ENCODE measurements at regions not wholly inside any gene's neighbourhood (a gene's known extent, or its start where the extent isn't known, plus 50 kb on each side); places are given as distances from the start of the nearest gene placed in this dataset.
A peak's percentile ranks its signal among the peaks of the same experiment; 100 is the strongest.

DNA sequence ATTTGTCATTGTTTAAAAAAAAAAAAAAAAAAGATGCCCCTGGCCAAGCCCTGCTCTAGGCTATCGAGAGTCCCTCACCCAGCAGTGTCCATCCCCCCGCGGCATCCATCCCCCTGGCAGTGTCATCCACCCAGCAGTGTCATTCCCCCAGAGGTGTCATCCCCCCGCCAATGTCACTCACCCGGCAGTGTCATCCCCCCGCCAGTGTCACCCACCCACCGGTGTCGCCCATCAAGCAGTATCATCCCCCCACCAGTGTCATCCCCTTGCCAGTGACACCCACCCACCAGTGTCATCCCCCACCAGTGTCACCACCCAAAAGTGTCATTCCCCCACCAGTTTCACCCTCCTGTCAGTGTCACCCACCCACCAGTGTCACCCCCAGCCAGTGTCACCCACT, 99.3 kb upstream of the PRR20G start:
- no peak overlapping the region for H3K18ac ChIP-seq (ENCODE audit: low read length)
- no peak overlapping the region for H3K23ac ChIP-seq (ENCODE audit: low read depth, low read length, poor library complexity)
- H4K8ac ChIP-seq (ENCODE audit: low read depth, low read length) = no peak overlapping the region
- H3K27ac ChIP-seq (replicated peaks; ENCODE audit: low read length) = no peak overlapping the region
- peaks cover 0 to 10% of the 10 kb centered on the region in 2 donors for H3K9me3 ChIP-seq (replicated peaks in 1 of 2; ENCODE audit: control insufficient read depth in 2 of 2, insufficient read depth in 1 of 2, low read depth in 1 of 2, low read length in 2 of 2)
- no peak overlapping the region for H2AFZ ChIP-seq (ENCODE audit: low read length)
- peak overlapping the region; percentile 51 for H3K9ac ChIP-seq (ENCODE audit: low read depth, low read length, poor library complexity)
- H3K14ac ChIP-seq (ENCODE audit: low read length) = peak overlapping the region; percentile 74
- H4K91ac ChIP-seq (ENCODE audit: low read depth, low read length, poor library complexity) = no peak overlapping the region
- peak overlapping the region; percentile 72 for H2BK15ac ChIP-seq (ENCODE audit: low read length)
- no peaks in the 10 kb centered on the region for H3K36me3 ChIP-seq (replicated peaks in 1 of 2; ENCODE audit: control insufficient read depth in 2 of 2, insufficient read depth in 2 of 2, low read length in 2 of 2)
- no CpG with 5 or more reads among the region's 8 CpGs for WGBS, 2 donors (ENCODE audit: extremely low coverage in 2 of 2, insufficient read length in 2 of 2, insufficient replicate concordance in 1 of 2)
- H3K27me3 ChIP-seq (ENCODE audit: control insufficient read depth in 3 of 3, insufficient read depth in 3 of 3, low read depth in 1 of 3, low read length in 3 of 3) = no peaks in the 10 kb centered on the region
- DNase-seq (ENCODE audit: low spot score) = no peak
- H3K4me3 ChIP-seq (ENCODE audit: low read length in 2 of 2) = peak overlapping the region in 1 of 2 donors; percentile 29
- H3K4me2 ChIP-seq (ENCODE audit: insufficient read depth, low read length, poor library complexity, severe bottlenecking) = no peak overlapping the region
- H2AK5ac ChIP-seq (ENCODE audit: low read depth, low read length) = peak overlapping the region; percentile 78
- no peak overlapping the region for H2BK120ac ChIP-seq (ENCODE audit: low read depth, low read length)
- H2BK5ac ChIP-seq (ENCODE audit: low read length) = no peak overlapping the region
- H3K4ac ChIP-seq (ENCODE audit: low read length) = no peak overlapping the region
- H3K4me1 ChIP-seq (ENCODE audit: control insufficient read depth in 2 of 2, insufficient read depth in 1 of 2, low read depth in 1 of 2, low read length in 2 of 2) = peaks cover 8 to 12% of the 10 kb centered on the region in 2 donors
- no peaks in the 10 kb centered on the region for H3K79me1 ChIP-seq (ENCODE audit: low read depth, low read length)
- peak overlapping the region; percentile 31 for H2BK12ac ChIP-seq (ENCODE audit: low read length)

DNA sequence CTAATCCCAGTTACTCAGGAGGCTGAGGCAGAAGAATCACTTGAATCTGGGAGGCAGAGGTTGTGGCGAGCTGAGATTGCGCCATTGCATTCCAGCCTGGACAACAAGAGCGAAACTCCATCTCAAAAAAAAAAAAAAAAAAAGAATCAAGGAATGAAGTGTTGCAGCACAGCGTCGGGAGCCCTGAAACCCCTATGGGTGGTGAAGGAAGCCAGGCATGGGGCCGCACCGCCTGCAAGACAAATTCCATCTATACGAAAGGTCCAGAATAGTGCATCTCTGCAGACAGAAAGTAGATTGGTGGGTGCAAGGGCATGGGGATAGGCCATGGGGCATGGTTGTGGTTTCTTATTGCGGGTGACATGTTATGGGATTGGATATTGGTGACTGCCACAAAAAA, 98.6 kb upstream of the PRR20G start:
- H2AK5ac ChIP-seq (ENCODE audit: low read depth, low read length) = no peak overlapping the region
- H2BK5ac ChIP-seq (ENCODE audit: low read length) = no peak overlapping the region
- no peak overlapping the region for H4K91ac ChIP-seq (ENCODE audit: low read depth, low read length, poor library complexity)
- no peak overlapping the region for H3K4me2 ChIP-seq (ENCODE audit: insufficient read depth, low read length, poor library complexity, severe bottlenecking)
- no peak overlapping the region for H2BK120ac ChIP-seq (ENCODE audit: low read depth, low read length)
- no peak overlapping the region for H3K14ac ChIP-seq (ENCODE audit: low read length)
- no peak overlapping the region for H3K4ac ChIP-seq (ENCODE audit: low read length)
- no peak overlapping the region for H4K8ac ChIP-seq (ENCODE audit: low read depth, low read length)
- peaks cover 2 to 16% of the 10 kb centered on the region in 2 donors for H3K9me3 ChIP-seq (replicated peaks in 1 of 2; ENCODE audit: control insufficient read depth in 2 of 2, insufficient read depth in 1 of 2, low read depth in 1 of 2, low read length in 2 of 2)
- no peak overlapping the region for H2BK15ac ChIP-seq (ENCODE audit: low read length)
- H3K27ac ChIP-seq (replicated peaks; ENCODE audit: low read length) = no peak overlapping the region
- no CpG with 5 or more reads among the region's 9 CpGs for WGBS, 2 donors (ENCODE audit: extremely low coverage in 2 of 2, insufficient read length in 2 of 2, insufficient replicate concordance in 1 of 2)
- H3K9ac ChIP-seq (ENCODE audit: low read depth, low read length, poor library complexity) = no peak overlapping the region
- no peak overlapping the region for H2AFZ ChIP-seq (ENCODE audit: low read length)
- H2BK12ac ChIP-seq (ENCODE audit: low read length) = no peak overlapping the region
- H3K4me3 ChIP-seq (ENCODE audit: low read length in 2 of 2) = no peak overlapping the region
- H3K79me1 ChIP-seq (ENCODE audit: low read depth, low read length) = no peaks in the 10 kb centered on the region
- peaks cover 3 to 12% of the 10 kb centered on the region in 2 donors for H3K4me1 ChIP-seq (ENCODE audit: control insufficient read depth in 2 of 2, insufficient read depth in 1 of 2, low read depth in 1 of 2, low read length in 2 of 2)
- no peak for DNase-seq (ENCODE audit: low spot score)
- no peaks in the 10 kb centered on the region for H3K36me3 ChIP-seq (replicated peaks in 1 of 2; ENCODE audit: control insufficient read depth in 2 of 2, insufficient read depth in 2 of 2, low read length in 2 of 2)
- H3K27me3 ChIP-seq (ENCODE audit: control insufficient read depth in 3 of 3, insufficient read depth in 3 of 3, low read depth in 1 of 3, low read length in 3 of 3) = no peaks in the 10 kb centered on the region
- H3K23ac ChIP-seq (ENCODE audit: low read depth, low read length, poor library complexity) = no peak overlapping the region
- H3K18ac ChIP-seq (ENCODE audit: low read length) = no peak overlapping the region

GRCh38 chr3:127385540-127385870, 97.7 kb upstream of the PRR20G start:
- Histone ChIP-seq H3K36me3 (replicated peaks in 1 of 2; ENCODE audit: control insufficient read depth in 2 of 2, insufficient read depth in 2 of 2, low read length in 2 of 2) (no peaks in the 10 kb centered on the region), H2BK5ac (ENCODE audit: low read length) (no peak overlapping the region), H3K4ac (ENCODE audit: low read length) (no peak overlapping the region), H2BK15ac (ENCODE audit: low read length) (no peak overlapping the region), H3K9ac (ENCODE audit: low read depth, low read length, poor library complexity) (no peak overlapping the region), H3K4me2 (ENCODE audit: insufficient read depth, low read length, poor library complexity, severe bottlenecking) (no peak overlapping the region), H4K91ac (ENCODE audit: low read depth, low read length, poor library complexity) (no peak overlapping the region), H3K23ac (ENCODE audit: low read depth, low read length, poor library complexity) (no peak overlapping the region), H3K27me3 (ENCODE audit: control insufficient read depth in 3 of 3, insufficient read depth in 3 of 3, low read depth in 1 of 3, low read length in 3 of 3) (no peaks in the 10 kb centered on the region), H3K9me3 (replicated peaks in 1 of 2; ENCODE audit: control insufficient read depth in 2 of 2, insufficient read depth in 1 of 2, low read depth in 1 of 2, low read length in 2 of 2) (peaks cover 2 to 18% of the 10 kb centered on the region in 2 donors), H2AK5ac (ENCODE audit: low read depth, low read length) (no peak overlapping the region), H3K4me3 (ENCODE audit: low read length in 2 of 2) (no peak overlapping the region), H2BK12ac (ENCODE audit: low read length) (no peak overlapping the region), H3K27ac (replicated peaks; ENCODE audit: low read length) (no peak overlapping the region), H4K8ac (ENCODE audit: low read depth, low read length) (no peak overlapping the region), H3K4me1 (ENCODE audit: control insufficient read depth in 2 of 2, insufficient read depth in 1 of 2, low read depth in 1 of 2, low read length in 2 of 2) (peaks cover 3 to 12% of the 10 kb centered on the region in 2 donors), H2AFZ (ENCODE audit: low read length) (peak overlapping the region; percentile 60), H2BK120ac (ENCODE audit: low read depth, low read length) (no peak overlapping the region), H3K18ac (ENCODE audit: low read length) (no peak overlapping the region), H3K79me1 (ENCODE audit: low read depth, low read length) (no peaks in the 10 kb centered on the region), H3K14ac (ENCODE audit: low read length) (no peak overlapping the region)
- WGBS, 2 donors (ENCODE audit: extremely low coverage in 2 of 2, insufficient read length in 2 of 2, insufficient replicate concordance in 1 of 2) = no CpG with 5 or more reads among the region's 5 CpGs
- no peak for DNase-seq (ENCODE audit: low spot score)

DNA sequence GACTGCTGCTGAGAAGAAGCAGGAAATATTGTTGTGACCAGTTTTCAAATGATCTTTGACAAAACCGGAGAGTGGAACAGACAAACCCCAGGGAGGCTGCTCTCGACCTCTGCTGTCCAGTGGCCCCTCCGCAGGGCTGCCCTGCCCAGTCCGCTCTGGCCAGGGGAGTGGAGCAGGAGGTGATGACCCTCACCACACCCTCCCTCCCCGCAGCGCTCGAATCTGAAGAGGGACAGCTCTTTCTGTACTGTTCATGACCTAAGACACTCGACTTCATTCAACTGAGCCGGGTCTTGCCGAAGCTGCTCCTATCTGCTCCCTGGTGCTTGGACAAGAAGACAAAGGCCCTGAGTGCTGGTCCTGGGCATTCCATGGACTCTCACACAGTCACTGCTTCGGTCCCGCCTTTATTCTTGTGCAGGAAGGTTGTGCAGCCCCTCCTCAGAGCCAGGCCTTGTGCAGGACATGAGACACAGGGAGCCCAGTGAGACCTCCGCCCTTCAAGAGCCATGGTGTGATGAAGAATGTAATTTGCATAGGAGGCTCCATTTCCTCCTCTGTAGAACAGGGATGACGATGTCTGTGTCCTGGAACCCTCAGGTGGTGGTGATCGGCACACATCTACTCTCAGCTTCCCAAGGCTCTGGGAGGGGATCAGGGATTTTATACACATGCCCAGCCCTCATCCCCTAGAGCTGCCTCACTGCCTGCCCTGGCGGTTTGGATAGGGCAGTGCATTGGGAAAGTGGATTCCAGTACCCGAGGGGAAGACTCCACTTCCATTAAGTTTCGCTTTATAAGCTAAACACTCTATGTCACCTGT, 97.1 kb upstream of the PRR20G start:
- no peak overlapping the region for H3K4me3 ChIP-seq (ENCODE audit: low read length in 2 of 2)
- no peak overlapping the region for H3K14ac ChIP-seq (ENCODE audit: low read length)
- no peak overlapping the region for H4K8ac ChIP-seq (ENCODE audit: low read depth, low read length)
- H2BK120ac ChIP-seq (ENCODE audit: low read depth, low read length) = no peak overlapping the region
- H3K9me3 ChIP-seq (replicated peaks in 1 of 2; ENCODE audit: control insufficient read depth in 2 of 2, insufficient read depth in 1 of 2, low read depth in 1 of 2, low read length in 2 of 2) = peaks cover 2 to 18% of the 10 kb centered on the region in 2 donors
- peaks cover 3 to 12% of the 10 kb centered on the region in 2 donors for H3K4me1 ChIP-seq (ENCODE audit: control insufficient read depth in 2 of 2, insufficient read depth in 1 of 2, low read depth in 1 of 2, low read length in 2 of 2)
- H3K4me2 ChIP-seq (ENCODE audit: insufficient read depth, low read length, poor library complexity, severe bottlenecking) = no peak overlapping the region
- DNase-seq (ENCODE audit: low spot score) = no peak
- no peaks in the 10 kb centered on the region for H3K79me1 ChIP-seq (ENCODE audit: low read depth, low read length)
- no peak overlapping the region for H3K9ac ChIP-seq (ENCODE audit: low read depth, low read length, poor library complexity)
- H3K4ac ChIP-seq (ENCODE audit: low read length) = no peak overlapping the region
- no peak overlapping the region for H2BK12ac ChIP-seq (ENCODE audit: low read length)
- no peak overlapping the region for H2BK5ac ChIP-seq (ENCODE audit: low read length)
- no CpG with 5 or more reads among the region's 18 CpGs for WGBS, 2 donors (ENCODE audit: extremely low coverage in 2 of 2, insufficient read length in 2 of 2, insufficient replicate concordance in 1 of 2)
- H3K27ac ChIP-seq (replicated peaks; ENCODE audit: low read length) = no peak overlapping the region
- no peak overlapping the region for H2BK15ac ChIP-seq (ENCODE audit: low read length)
- H3K36me3 ChIP-seq (replicated peaks in 1 of 2; ENCODE audit: control insufficient read depth in 2 of 2, insufficient read depth in 2 of 2, low read length in 2 of 2) = no peaks in the 10 kb centered on the region
- H3K23ac ChIP-seq (ENCODE audit: low read depth, low read length, poor library complexity) = no peak overlapping the region
- no peaks in the 10 kb centered on the region for H3K27me3 ChIP-seq (ENCODE audit: control insufficient read depth in 3 of 3, insufficient read depth in 3 of 3, low read depth in 1 of 3, low read length in 3 of 3)
- no peak overlapping the region for H4K91ac ChIP-seq (ENCODE audit: low read depth, low read length, poor library complexity)
- peak overlapping the region; percentile 20 for H2AK5ac ChIP-seq (ENCODE audit: low read depth, low read length)
- no peak overlapping the region for H3K18ac ChIP-seq (ENCODE audit: low read length)
- peak overlapping the region; percentile 60 for H2AFZ ChIP-seq (ENCODE audit: low read length)

Measured in neuronal stem cell (in vitro differentiated cells).